ENCODE measurements at regions not wholly inside any gene's neighbourhood (a gene's known extent, or its start where the extent isn't known, plus 50 kb on each side); places are given as distances from the start of the nearest gene placed in this dataset.
A peak's percentile ranks its signal among the peaks of the same experiment; 100 is the strongest.

DNA sequence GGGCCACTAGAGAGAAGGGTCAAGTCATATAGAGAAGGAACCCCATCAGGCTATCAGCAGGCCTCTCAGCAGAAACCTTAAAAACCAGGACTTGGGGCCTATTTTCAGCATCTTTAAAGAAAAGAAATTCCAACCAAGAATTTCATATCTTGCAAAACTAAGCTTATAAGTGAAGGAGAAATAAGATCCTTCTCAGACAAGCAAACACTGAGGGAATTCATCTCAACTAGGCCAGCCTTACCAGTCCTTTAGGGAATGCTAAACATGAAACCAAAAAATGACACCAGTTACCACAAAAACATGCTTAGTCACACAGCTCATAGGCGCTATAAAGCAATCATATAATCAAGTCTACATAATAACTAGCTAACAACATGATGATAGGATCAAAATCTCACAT is 407.1 kb downstream of the LRRC70 start:
- H3K4me1 ChIP-seq (ENCODE audit: control insufficient read depth, insufficient read depth, low read length) = no peaks in the 10 kb centered on the region
- no peaks in the 10 kb centered on the region for H3K36me3 ChIP-seq (ENCODE audit: control insufficient read depth, insufficient read depth, low read length)
- H3K27ac ChIP-seq (ENCODE audit: low read depth, low read length) = no peak overlapping the region
- H3K27me3 ChIP-seq (ENCODE audit: control insufficient read depth, insufficient read depth, low read length) = no peaks in the 10 kb centered on the region
- peaks cover 2% of the 10 kb centered on the region for H3K9me3 ChIP-seq (ENCODE audit: control insufficient read depth, insufficient read depth, low read length)
- no peak for DNase-seq (ENCODE audit: low read depth in 4 of 6, low spot score in 6 of 6)
- 100% methylated on average over 1 of the region's 1 CpG for WGBS (ENCODE audit: insufficient coverage)
- no peak overlapping the region for H3K4me3 ChIP-seq (ENCODE audit: low read depth, low read length)

DNA sequence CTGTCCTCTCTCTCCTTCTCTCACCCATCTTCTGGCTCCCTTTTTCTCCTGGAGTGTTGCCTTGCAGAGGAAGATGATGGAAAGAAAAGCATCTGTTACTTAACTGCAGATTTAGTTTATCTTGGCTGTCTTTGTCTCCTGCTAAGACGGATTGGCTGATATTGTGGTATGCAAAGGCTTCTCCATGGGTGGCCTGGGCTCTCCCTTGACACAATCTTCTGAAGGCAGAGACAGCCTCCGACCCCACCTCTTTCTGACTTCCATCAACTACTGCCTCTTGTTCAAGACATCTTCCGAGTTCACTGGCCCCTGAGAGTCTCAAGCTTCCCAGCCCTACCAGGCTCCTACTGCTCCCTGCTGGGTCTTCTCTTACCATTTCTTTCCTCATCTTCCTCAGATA is 403.7 kb downstream of the LRRC70 start:
- WGBS (ENCODE audit: insufficient coverage) = 64% methylated on average over 3 of the region's 3 CpGs
- Histone ChIP-seq H3K36me3 (ENCODE audit: control insufficient read depth, insufficient read depth, low read length) (no peaks in the 10 kb centered on the region), H3K27me3 (ENCODE audit: control insufficient read depth, insufficient read depth, low read length) (no peaks in the 10 kb centered on the region), H3K4me1 (ENCODE audit: control insufficient read depth, insufficient read depth, low read length) (no peaks in the 10 kb centered on the region), H3K9me3 (ENCODE audit: control insufficient read depth, insufficient read depth, low read length) (peaks cover 2% of the 10 kb centered on the region), H3K27ac (ENCODE audit: low read depth, low read length) (no peak overlapping the region), H3K4me3 (ENCODE audit: low read depth, low read length) (no peak overlapping the region)
- DNase-seq (ENCODE audit: low read depth in 4 of 6, low spot score in 6 of 6) = no peak

DNA sequence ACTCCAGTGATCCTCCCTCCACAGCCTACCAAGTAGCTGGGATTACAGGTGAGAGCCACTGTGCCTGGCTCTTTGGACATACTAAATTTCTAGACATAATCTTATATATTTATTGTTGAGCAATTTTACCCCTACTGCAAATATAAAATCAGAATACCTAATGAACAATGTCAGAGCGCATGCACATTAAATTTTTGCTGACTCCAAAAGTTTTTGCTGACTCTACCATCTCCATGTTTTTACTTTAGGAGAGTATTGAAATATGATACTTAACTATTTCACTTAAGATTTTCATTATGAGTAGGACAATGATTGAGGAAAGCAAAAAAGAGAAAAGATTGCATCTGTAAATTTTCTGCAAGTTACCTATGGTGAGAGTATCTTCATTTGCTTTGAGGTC is 402.3 kb downstream of the LRRC70 start:
- no peak for DNase-seq (ENCODE audit: low read depth in 4 of 6, low spot score in 6 of 6)
- Histone ChIP-seq H3K9me3 (ENCODE audit: control insufficient read depth, insufficient read depth, low read length) (no peaks in the 10 kb centered on the region), H3K27me3 (ENCODE audit: control insufficient read depth, insufficient read depth, low read length) (no peaks in the 10 kb centered on the region), H3K4me3 (ENCODE audit: low read depth, low read length) (no peak overlapping the region), H3K4me1 (ENCODE audit: control insufficient read depth, insufficient read depth, low read length) (no peaks in the 10 kb centered on the region), H3K36me3 (ENCODE audit: control insufficient read depth, insufficient read depth, low read length) (no peaks in the 10 kb centered on the region), H3K27ac (ENCODE audit: low read depth, low read length) (no peak overlapping the region)
- no CpG with 5 or more reads among the region's 1 CpG for WGBS (ENCODE audit: insufficient coverage)

DNA sequence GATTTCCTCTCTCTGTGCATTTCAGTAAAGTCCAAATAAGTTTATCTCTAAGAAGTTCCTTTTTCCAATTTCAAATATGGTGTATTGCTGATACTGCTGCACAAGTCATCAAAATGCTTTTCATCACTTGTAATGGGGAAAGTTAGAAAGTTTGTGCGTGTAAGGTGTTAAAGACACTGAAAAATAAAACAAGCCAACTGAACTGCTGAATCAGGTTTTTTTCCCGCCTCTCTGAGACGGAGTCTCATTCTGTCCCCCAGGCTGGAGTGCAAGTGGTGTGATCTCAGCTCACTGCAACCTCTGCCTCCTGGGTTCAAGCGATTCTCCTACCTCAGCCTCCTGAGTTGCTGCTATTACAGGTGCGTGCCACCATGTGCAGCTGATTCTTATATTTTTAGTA is 400.9 kb downstream of the LRRC70 start:
- Histone ChIP-seq H3K27me3 (ENCODE audit: control insufficient read depth, insufficient read depth, low read length) (no peaks in the 10 kb centered on the region), H3K9me3 (ENCODE audit: control insufficient read depth, insufficient read depth, low read length) (no peaks in the 10 kb centered on the region), H3K4me3 (ENCODE audit: low read depth, low read length) (no peak overlapping the region), H3K4me1 (ENCODE audit: control insufficient read depth, insufficient read depth, low read length) (no peaks in the 10 kb centered on the region), H3K27ac (ENCODE audit: low read depth, low read length) (no peak overlapping the region), H3K36me3 (ENCODE audit: control insufficient read depth, insufficient read depth, low read length) (no peaks in the 10 kb centered on the region)
- no peak for DNase-seq (ENCODE audit: low read depth in 4 of 6, low spot score in 6 of 6)
- WGBS (ENCODE audit: insufficient coverage) = 89% methylated on average over 3 of the region's 5 CpGs

DNA sequence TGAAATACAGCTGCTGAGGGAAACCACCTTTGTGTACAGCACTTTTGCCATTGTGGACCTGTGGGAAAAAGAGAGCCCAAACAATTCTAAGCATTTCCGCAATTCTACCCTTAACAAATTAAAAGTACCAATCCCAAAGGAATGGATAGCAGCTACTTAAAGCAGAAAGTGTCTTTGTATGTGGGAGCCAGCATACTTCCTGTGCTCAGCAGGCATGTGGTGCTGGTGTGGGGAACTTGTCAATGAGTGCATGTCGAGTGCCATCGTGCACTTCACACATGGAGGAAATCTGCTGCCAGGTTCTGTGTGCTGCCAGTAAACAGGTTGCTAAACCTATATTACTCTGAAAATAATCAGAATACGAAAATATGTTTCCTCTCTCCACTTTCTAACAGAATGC is 399.0 kb downstream of the LRRC70 start:
- DNase-seq (ENCODE audit: low read depth in 4 of 6, low spot score in 6 of 6) = peak in 2 of 6 donors; percentile 30 to 32
- 60% methylated on average over 1 of the region's 4 CpGs for WGBS (ENCODE audit: insufficient coverage)
- Histone ChIP-seq H3K4me1 (ENCODE audit: control insufficient read depth, insufficient read depth, low read length) (no peaks in the 10 kb centered on the region), H3K36me3 (ENCODE audit: control insufficient read depth, insufficient read depth, low read length) (no peaks in the 10 kb centered on the region), H3K9me3 (ENCODE audit: control insufficient read depth, insufficient read depth, low read length) (no peaks in the 10 kb centered on the region), H3K27ac (ENCODE audit: low read depth, low read length) (no peak overlapping the region), H3K4me3 (ENCODE audit: low read depth, low read length) (no peak overlapping the region), H3K27me3 (ENCODE audit: control insufficient read depth, insufficient read depth, low read length) (no peaks in the 10 kb centered on the region)

DNA sequence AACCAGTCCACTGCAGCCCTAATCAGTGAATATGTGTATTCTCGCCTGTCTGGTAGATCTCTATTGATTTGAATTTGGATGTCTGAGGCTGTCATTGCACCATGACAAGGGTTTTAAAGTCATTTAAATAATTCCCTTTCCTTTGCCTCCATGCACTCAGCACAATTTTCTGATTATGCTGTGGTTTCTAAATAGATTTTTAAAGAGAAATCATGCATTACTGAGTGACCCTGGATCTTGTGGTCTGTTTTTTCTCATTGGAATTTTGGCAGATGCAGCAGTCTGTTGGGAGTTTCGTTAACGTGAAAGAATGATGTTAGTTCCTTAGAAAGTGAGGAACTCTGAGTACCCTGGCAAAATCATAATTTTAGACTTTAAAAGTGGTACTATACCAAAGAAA is 396.0 kb downstream of the LRRC70 start:
- Histone ChIP-seq H3K4me1 (ENCODE audit: control insufficient read depth, insufficient read depth, low read length) (no peaks in the 10 kb centered on the region), H3K4me3 (ENCODE audit: low read depth, low read length) (no peak overlapping the region), H3K9me3 (ENCODE audit: control insufficient read depth, insufficient read depth, low read length) (no peaks in the 10 kb centered on the region), H3K27ac (ENCODE audit: low read depth, low read length) (no peak overlapping the region), H3K27me3 (ENCODE audit: control insufficient read depth, insufficient read depth, low read length) (no peaks in the 10 kb centered on the region), H3K36me3 (ENCODE audit: control insufficient read depth, insufficient read depth, low read length) (no peaks in the 10 kb centered on the region)
- no CpG with 5 or more reads among the region's 3 CpGs for WGBS (ENCODE audit: insufficient coverage)
- no peak for DNase-seq (ENCODE audit: low read depth in 4 of 6, low spot score in 6 of 6)

DNA sequence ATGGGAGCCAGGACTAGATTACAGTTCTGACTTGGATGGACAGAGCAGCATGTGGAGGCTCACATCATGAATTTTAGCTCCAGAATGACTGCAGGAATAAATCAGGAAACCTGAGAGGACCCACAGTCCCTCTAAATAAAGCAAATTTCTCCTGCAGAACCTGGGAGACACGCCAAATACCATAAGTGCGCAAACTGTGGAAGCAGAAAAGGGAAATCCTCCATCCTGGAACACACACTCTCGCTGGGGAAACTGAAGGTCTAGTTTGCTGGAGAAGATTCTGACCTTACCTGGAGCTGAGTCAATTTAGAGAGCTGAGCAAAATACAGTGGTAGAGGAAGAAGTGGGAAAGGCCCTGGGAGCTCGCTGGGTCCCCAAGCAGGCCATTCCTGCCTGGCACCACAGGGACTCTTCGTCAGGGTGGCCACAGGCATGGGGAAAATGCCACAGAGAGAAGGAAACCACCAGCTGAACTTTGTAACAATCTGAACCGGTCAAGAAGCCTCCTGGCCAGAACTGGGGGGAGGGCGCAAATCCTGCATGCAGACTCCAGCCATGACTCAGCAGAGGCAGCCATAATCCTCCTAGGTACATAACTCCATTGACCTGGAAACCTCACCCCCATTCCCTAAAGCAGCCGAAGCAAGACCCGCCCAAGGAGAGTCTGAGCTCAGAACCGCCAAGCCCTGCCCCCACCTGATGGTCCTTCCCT is 390.9 kb downstream of the LRRC70 start:
- Histone ChIP-seq H3K36me3 (ENCODE audit: control insufficient read depth, insufficient read depth, low read length) (no peaks in the 10 kb centered on the region), H3K27ac (ENCODE audit: low read depth, low read length) (no peak overlapping the region), H3K4me1 (ENCODE audit: control insufficient read depth, insufficient read depth, low read length) (no peaks in the 10 kb centered on the region), H3K9me3 (ENCODE audit: control insufficient read depth, insufficient read depth, low read length) (peaks cover 2% of the 10 kb centered on the region), H3K4me3 (ENCODE audit: low read depth, low read length) (no peak overlapping the region), H3K27me3 (ENCODE audit: control insufficient read depth, insufficient read depth, low read length) (no peaks in the 10 kb centered on the region)
- no peak for DNase-seq (ENCODE audit: low read depth in 4 of 6, low spot score in 6 of 6)
- WGBS (ENCODE audit: insufficient coverage) = 97% methylated on average over 7 of the region's 10 CpGs

DNA sequence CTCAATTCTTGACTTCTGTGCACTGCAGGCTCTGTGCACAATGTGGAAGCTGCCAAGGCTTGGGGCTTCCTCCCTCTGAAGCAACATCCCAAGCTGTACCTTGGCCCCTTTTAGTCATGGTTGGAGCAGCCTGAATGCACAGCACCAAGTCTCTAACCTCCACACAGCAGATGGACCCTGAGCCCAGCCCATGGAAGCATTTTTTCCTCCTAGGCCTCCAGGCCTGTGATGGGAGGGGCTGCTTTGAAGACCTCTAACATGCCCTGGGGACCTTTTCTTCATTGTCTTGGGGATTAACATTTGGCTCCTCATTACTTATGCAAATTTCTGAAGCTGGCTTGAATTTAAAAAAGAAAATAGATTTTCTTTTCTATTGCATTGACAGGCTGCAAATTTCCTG is 385.8 kb downstream of the LRRC70 start:
- H3K36me3 ChIP-seq (ENCODE audit: control insufficient read depth, insufficient read depth, low read length) = no peaks in the 10 kb centered on the region
- H3K9me3 ChIP-seq (ENCODE audit: control insufficient read depth, insufficient read depth, low read length) = peaks cover 5% of the 10 kb centered on the region
- no peak overlapping the region for H3K4me3 ChIP-seq (ENCODE audit: low read depth, low read length)
- no peak for DNase-seq (ENCODE audit: low read depth in 4 of 6, low spot score in 6 of 6)
- H3K27me3 ChIP-seq (ENCODE audit: control insufficient read depth, insufficient read depth, low read length) = no peaks in the 10 kb centered on the region
- H3K27ac ChIP-seq (ENCODE audit: low read depth, low read length) = no peak overlapping the region
- no peaks in the 10 kb centered on the region for H3K4me1 ChIP-seq (ENCODE audit: control insufficient read depth, insufficient read depth, low read length)

DNA sequence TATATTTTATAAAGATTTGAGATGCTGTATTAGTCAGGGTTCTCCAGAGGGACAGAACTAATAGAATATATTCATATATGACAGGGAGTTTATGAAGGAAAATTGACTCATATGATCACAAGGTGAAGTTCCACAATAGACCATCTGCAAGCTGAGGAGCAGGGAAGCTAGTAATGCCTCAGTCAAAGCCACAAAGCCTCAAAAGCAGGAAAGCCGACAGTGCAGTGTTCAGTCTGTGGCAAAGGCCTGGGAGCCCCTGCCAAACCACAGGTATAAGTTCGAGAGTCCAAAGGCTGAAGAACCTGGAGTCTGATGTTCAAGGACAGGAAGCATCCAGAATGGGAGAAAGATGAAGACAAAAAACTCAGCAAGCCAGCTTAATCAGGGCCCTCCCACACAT is 382.2 kb downstream of the LRRC70 start:
- H3K9me3 ChIP-seq (ENCODE audit: control insufficient read depth, insufficient read depth, low read length) = peaks cover 5% of the 10 kb centered on the region

DNA sequence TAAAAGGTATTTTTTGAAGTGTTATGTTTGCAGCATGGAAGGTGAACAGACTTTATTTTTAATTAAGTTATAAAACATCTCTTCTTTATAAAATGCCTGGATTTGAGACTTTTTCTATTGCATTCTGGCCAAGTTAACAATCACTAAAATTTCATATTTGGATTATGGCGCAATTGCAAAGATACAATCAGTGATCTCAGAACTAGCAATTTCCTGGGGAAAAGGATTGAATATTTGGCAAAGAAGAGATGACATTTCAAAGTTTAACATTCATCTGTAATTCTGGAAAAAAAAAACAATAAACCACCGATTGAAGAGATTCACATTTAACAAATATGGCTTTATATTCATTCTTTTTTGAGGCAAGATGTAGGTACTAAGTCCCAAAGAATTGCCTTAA is 378.0 kb downstream of the LRRC70 start:
- Histone ChIP-seq H3K9me3 (ENCODE audit: control insufficient read depth, insufficient read depth, low read length) (no peaks in the 10 kb centered on the region), H3K27ac (ENCODE audit: low read depth, low read length) (no peak overlapping the region), H3K27me3 (ENCODE audit: control insufficient read depth, insufficient read depth, low read length) (no peaks in the 10 kb centered on the region), H3K4me1 (ENCODE audit: control insufficient read depth, insufficient read depth, low read length) (no peaks in the 10 kb centered on the region), H3K4me3 (ENCODE audit: low read depth, low read length) (no peak overlapping the region), H3K36me3 (ENCODE audit: control insufficient read depth, insufficient read depth, low read length) (no peaks in the 10 kb centered on the region)
- DNase-seq (ENCODE audit: low read depth in 4 of 6, low spot score in 6 of 6) = no peak
- no CpG with 5 or more reads among the region's 2 CpGs for WGBS (ENCODE audit: insufficient coverage)

More for the DNA sequence above, 382.2 kb downstream of the LRRC70 start:
- H3K4me1 ChIP-seq (ENCODE audit: control insufficient read depth, insufficient read depth, low read length) = no peaks in the 10 kb centered on the region
- H3K27me3 ChIP-seq (ENCODE audit: control insufficient read depth, insufficient read depth, low read length) = no peaks in the 10 kb centered on the region
- no peak for DNase-seq (ENCODE audit: low read depth in 4 of 6, low spot score in 6 of 6)
- no peaks in the 10 kb centered on the region for H3K36me3 ChIP-seq (ENCODE audit: control insufficient read depth, insufficient read depth, low read length)
- 100% methylated on average over 1 of the region's 2 CpGs for WGBS (ENCODE audit: insufficient coverage)
- no peak overlapping the region for H3K4me3 ChIP-seq (ENCODE audit: low read depth, low read length)
- H3K27ac ChIP-seq (ENCODE audit: low read depth, low read length) = no peak overlapping the region

Measured in spinal cord (tissue), 9 donors.